Uterus (tissue), 3 donors: ENCODE measurements at regions not wholly inside any gene's neighbourhood (a gene's known extent, or its start where the extent isn't known, plus 50 kb on each side); places are given as distances from the start of the nearest gene placed in this dataset.
"Not testable (repeated sequence)": the region's sequence is repeated elsewhere in the genome, so short reads cannot be mapped to it uniquely, and the experiment has no call there.

Experiments used
- DNase-seq, 2 donors: peaks; one replicate each; pipeline ENCODE4 v3.0.0-alpha.2; 2019 to 2020
- H3K27ac ChIP-seq, 2 donors: fragments of 200-600 bp; sonication (generic); 1 replicate in 1 of 2; 2 replicates in 1 of 2; pipeline ENCODE4 v1.5.1; 2016 to 2018
- H3K27me3 ChIP-seq, 2 donors: fragments of 200-600 bp; sonication (generic); one replicate each; pipeline ENCODE4 v1.5.1; 2018 to 2019; ENCODE audit warnings: control low read depth in 1 of 2
- H3K36me3 ChIP-seq, 2 donors: fragments of 200-600 bp; sonication (generic); one replicate each; pipeline ENCODE4 v1.5.1; 2019; ENCODE audit warnings: control low read depth in 1 of 2
- H3K4me1 ChIP-seq, 2 donors: fragments of 200-600 bp; sonication (generic); one replicate each; pipeline ENCODE4 v1.5.1; 2018 to 2019; ENCODE audit warnings: control low read depth in 1 of 2
- H3K4me3 ChIP-seq, 2 donors: fragments of 200-600 bp; sonication (generic); 1 replicate in 1 of 2; 2 replicates in 1 of 2; pipeline ENCODE4 v1.5.1; 2018 to 2019; ENCODE audit warnings: mild to moderate bottlenecking in 1 of 2
- H3K9me3 ChIP-seq, 2 donors: fragments of 200-600 bp; sonication (generic); one replicate each; pipeline ENCODE4 v1.5.1; 2019; ENCODE audit warnings: control low read depth in 1 of 2
- CTCF ChIP-seq, 4 experiments: fragments of 200-600 bp in 2 of 4; fragments of 450-650 bp in 2 of 4; sonication (generic) in 2 of 4; IDR thresholded peaks; one replicate each; pipeline ENCODE4 v1.5.1; 2016 to 2019; ENCODE audit warnings: antibody characterized with exemption in 4 of 4, mild to moderate bottlenecking in 2 of 4, moderate library complexity in 1 of 4
- POLR2A ChIP-seq, 2 donors: fragments of 450-650 bp; IDR thresholded peaks; one replicate each; pipeline ENCODE4 v1.6.1; 2016; ENCODE audit warnings: antibody characterized with exemption in 2 of 2, mild to moderate bottlenecking in 1 of 2, moderate library complexity in 1 of 2
- intact Hi-C: fragments of 100-400 bp; cut with DNase I; formaldehyde crosslinking; loops from one replicate; pipeline ENCODE4 v1.15.1; 2023; ENCODE audit warnings: low total_unique reads
- donor health status: DM: yes; HTN: yes; CAD: no.

- no peak for DNase-seq
- intact Hi-C loops = no loop called here
- no peak for TF ChIP-seq CTCF (IDR thresholded peaks at IDR 0.05)
- no peak for TF ChIP-seq POLR2A (IDR thresholded peaks at IDR 0.05)
- Histone ChIP-seq H3K27me3 (no peaks in the 10 kb centered on the region), H3K27ac (no peak overlapping the region), H3K4me1 (no peaks in the 10 kb centered on the region), H3K4me3 (no peak overlapping the region), H3K36me3 (no peaks in the 10 kb centered on the region), H3K9me3 (no peaks in the 10 kb centered on the region)
Observed at GRCh38 chr11:106553304-106553703, 465.0 kb downstream of the GUCY1A2 start.

GRCh38 chr11:106555566-106556250 lies 462.6 kb downstream of the GUCY1A2 start:
- H3K27me3 ChIP-seq, DNase-seq, intact Hi-C loops, H3K36me3 ChIP-seq, H3K4me1 ChIP-seq, H3K27ac ChIP-seq, H3K9me3 ChIP-seq, H3K4me3 ChIP-seq: not testable (repeated sequence)

GRCh38 chr11:106565326-106565725 lies 452.9 kb downstream of the GUCY1A2 start:
- no peak for DNase-seq
- Histone ChIP-seq H3K27ac (no peak overlapping the region), H3K27me3 (no peaks in the 10 kb centered on the region), H3K4me3 (no peak overlapping the region), H3K36me3 (no peaks in the 10 kb centered on the region), H3K4me1 (no peaks in the 10 kb centered on the region), H3K9me3 (no peaks in the 10 kb centered on the region)
- no peak for TF ChIP-seq CTCF (IDR thresholded peaks at IDR 0.05)
- no peak for TF ChIP-seq POLR2A (IDR thresholded peaks at IDR 0.05)
- intact Hi-C loops = no loop called here

- Histone ChIP-seq H3K4me1 (no peaks in the 10 kb centered on the region), H3K9me3 (peaks cover 0 to 7% of the 10 kb centered on the region in 2 donors), H3K27ac (no peak overlapping the region), H3K27me3 (no peaks in the 10 kb centered on the region), H3K4me3 (no peak overlapping the region), H3K36me3 (no peaks in the 10 kb centered on the region)
- DNase-seq = no peak
- TF ChIP-seq POLR2A (IDR thresholded peaks at IDR 0.05) (no peak), CTCF (IDR thresholded peaks at IDR 0.05) (no peak)
- intact Hi-C loops = no loop called here
Observed at GRCh38 chr11:106568632-106569031, 449.6 kb downstream of the GUCY1A2 start.

- H3K9me3 ChIP-seq, H3K4me1 ChIP-seq, H3K4me3 ChIP-seq, H3K27me3 ChIP-seq, H3K36me3 ChIP-seq, DNase-seq, H3K27ac ChIP-seq, intact Hi-C loops: not testable (repeated sequence)
Observed at GRCh38 chr11:106577384-106577783, 440.9 kb downstream of the GUCY1A2 start.

- no peak overlapping the region for H3K4me3 ChIP-seq
- TF ChIP-seq CTCF (IDR thresholded peaks at IDR 0.05) = no peak
- no peak for TF ChIP-seq POLR2A (IDR thresholded peaks at IDR 0.05)
- no peaks in the 10 kb centered on the region for H3K9me3 ChIP-seq
- no peaks in the 10 kb centered on the region for H3K4me1 ChIP-seq
- no peaks in the 10 kb centered on the region for H3K36me3 ChIP-seq
- intact Hi-C loops = no loop called here
- no peak for DNase-seq
- no peaks in the 10 kb centered on the region for H3K27me3 ChIP-seq
- no peak overlapping the region for H3K27ac ChIP-seq
Observed at GRCh38 chr11:106581399-106581798, 436.9 kb downstream of the GUCY1A2 start.
